ENCODE measurements at regions not wholly inside any gene's neighbourhood (a gene's known extent, or its start where the extent isn't known, plus 50 kb on each side); places are given as distances from the start of the nearest gene placed in this dataset.

DNA sequence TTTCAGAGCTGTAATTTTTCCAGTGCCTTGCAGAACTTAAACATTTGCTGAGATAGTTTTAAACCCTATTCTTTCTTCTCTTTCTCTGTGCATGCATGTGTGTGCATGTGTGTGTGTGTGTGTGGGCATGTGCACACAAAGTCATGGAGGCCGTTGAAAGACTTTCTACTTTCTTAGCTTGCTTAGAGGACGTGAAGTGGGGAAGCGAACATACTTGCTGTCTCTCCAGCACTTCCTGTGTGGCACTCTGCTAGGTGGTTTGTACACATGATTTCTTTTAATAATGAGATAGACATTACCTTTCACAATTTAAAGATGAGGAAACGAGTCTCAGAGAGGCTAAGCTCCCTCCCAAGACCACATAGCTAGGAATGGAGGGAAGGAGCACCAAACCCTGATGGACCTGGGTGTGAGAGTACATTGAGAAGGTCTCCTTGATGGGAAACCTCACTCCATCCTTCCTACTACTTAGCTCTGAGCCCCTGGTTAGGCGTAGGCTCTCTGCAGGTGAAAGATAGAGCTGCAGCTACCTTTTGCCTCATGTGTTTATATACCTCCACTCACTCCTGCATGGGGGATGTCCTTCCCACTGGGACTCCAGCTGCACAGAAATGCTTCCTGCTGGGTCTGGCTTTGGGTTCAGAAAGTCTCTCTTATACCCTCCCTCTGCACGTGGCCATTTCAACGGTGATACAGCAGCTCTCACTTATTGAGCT, 101.9 kb upstream of the USP24 start:
- in situ Hi-C loops (cut with MboI; ENCODE audit: low pct_unique_long_range_greater_than_20kb, low sequenced_read_pairs, unreplicated experiment): no loop called here
- TF ChIP-seq, protein P1, sequence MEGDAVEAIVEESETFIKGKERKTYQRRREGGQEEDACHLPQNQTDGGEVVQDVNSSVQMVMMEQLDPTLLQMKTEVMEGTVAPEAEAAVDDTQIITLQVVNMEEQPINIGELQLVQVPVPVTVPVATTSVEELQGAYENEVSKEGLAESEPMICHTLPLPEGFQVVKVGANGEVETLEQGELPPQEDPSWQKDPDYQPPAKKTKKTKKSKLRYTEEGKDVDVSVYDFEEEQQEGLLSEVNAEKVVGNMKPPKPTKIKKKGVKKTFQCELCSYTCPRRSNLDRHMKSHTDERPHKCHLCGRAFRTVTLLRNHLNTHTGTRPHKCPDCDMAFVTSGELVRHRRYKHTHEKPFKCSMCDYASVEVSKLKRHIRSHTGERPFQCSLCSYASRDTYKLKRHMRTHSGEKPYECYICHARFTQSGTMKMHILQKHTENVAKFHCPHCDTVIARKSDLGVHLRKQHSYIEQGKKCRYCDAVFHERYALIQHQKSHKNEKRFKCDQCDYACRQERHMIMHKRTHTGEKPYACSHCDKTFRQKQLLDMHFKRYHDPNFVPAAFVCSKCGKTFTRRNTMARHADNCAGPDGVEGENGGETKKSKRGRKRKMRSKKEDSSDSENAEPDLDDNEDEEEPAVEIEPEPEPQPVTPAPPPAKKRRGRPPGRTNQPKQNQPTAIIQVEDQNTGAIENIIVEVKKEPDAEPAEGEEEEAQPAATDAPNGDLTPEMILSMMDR (IDR thresholded peaks at IDR 0.05; ENCODE audit: extremely low read depth, insufficient read depth, missing control alignments): no peak
- DNase-seq (ENCODE audit: low spot score): no peak

DNA sequence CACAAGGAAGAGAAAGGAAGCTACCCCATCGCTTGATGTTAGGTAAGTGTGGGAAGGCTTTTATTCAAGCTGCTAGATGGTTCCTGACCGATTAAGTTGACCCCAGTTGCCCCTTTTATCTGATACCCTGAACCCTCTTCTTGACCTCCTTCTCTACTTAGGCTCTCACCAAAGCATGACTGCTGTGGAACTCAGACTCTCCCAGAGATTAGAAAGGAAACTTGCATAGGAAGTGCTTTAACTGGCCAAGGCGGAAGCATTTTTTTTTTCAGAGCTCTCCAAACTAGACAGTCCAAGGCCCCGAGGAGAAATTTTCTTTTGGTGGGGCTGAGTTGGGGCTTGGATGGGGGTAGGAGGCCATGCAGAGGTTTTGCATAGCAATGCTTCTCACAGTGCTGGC, 101.3 kb upstream of the USP24 start:
- DNase-seq (ENCODE audit: low spot score): no peak
- TF ChIP-seq, protein P1 (IDR thresholded peaks at IDR 0.05; ENCODE audit: extremely low read depth, insufficient read depth, missing control alignments): no peak
- in situ Hi-C loops (cut with MboI; ENCODE audit: low pct_unique_long_range_greater_than_20kb, low sequenced_read_pairs, unreplicated experiment): no loop called here

DNA sequence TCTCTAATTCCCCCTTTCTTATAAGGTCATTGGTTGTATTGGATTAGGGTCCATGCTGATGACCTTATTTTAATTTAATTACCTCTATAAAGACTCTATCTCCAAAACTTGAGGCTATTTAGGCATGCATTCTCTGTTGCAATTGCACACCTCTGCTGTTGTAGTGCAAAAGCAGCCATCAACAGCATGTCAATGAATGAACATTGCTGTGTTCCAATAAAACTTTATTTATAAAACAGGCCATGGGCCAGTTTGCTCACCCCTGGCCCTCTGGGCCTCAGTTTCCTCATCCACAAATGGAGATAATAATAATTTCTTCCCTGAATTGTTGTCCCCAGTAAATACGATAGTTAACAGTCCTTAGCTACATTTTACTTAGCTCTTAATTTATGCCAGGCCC, 100.4 kb upstream of the USP24 start:
- DNase-seq (ENCODE audit: low spot score): no peak
- TF ChIP-seq, protein P1 (IDR thresholded peaks at IDR 0.05; ENCODE audit: extremely low read depth, insufficient read depth, missing control alignments): no peak
- in situ Hi-C loops (cut with MboI; ENCODE audit: low pct_unique_long_range_greater_than_20kb, low sequenced_read_pairs, unreplicated experiment): no loop called here

DNA sequence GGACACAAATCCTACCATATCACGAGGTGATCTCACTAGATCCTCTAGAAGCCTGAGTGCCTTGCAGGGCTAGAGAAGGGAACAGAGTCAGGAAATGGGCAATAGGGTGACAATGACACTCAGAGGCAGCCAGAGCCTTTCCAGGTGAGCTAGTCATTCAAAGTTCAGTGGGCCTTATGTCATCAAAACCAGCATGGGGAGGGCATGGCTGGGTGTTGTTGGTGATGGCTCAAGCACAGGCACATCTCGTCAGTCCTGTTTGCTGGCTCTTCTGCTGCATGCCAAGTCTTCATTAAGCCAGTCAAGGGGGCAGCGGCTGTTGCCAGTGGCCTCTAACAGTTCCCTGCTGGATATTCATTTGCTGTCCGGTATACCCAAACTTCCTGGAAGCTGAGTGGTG, 99.6 kb upstream of the USP24 start:
- TF ChIP-seq, protein P1 (IDR thresholded peaks at IDR 0.05; ENCODE audit: extremely low read depth, insufficient read depth, missing control alignments): no peak
- DNase-seq (ENCODE audit: low spot score): no peak
- in situ Hi-C loops (cut with MboI; ENCODE audit: low pct_unique_long_range_greater_than_20kb, low sequenced_read_pairs, unreplicated experiment): no loop called here

- no peak for DNase-seq (ENCODE audit: low spot score)
- TF ChIP-seq, protein P1 (IDR thresholded peaks at IDR 0.05; ENCODE audit: extremely low read depth, insufficient read depth, missing control alignments): no peak
- in situ Hi-C loops (cut with MboI; ENCODE audit: low pct_unique_long_range_greater_than_20kb, low sequenced_read_pairs, unreplicated experiment): no loop called here
Measured at GRCh38 chr1:55313903-55314302, 98.7 kb upstream of the USP24 start.

DNA sequence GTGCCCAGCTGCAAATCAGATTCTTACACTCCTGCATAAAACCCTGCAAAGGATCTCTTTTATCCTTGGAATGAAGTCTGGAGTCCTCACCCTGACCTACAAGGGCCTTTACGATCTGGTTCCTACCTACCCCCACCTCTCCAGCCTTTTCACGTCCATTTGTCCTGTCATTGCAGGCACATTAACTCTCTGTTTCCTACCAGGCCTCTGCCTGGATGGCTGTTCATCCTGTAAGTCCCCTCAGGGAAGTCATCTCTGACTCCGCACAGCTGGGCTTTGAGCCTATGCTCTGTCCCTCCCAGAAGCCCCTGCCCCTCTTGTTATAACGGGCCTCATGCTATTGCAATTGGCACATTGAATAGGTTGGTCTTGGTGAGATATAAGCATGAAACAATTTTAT, 96.8 kb upstream of the USP24 start:
- in situ Hi-C loops (cut with MboI; ENCODE audit: low pct_unique_long_range_greater_than_20kb, low sequenced_read_pairs, unreplicated experiment): no loop called here
- TF ChIP-seq, protein P1 (IDR thresholded peaks at IDR 0.05; ENCODE audit: extremely low read depth, insufficient read depth, missing control alignments): no peak
- no peak for DNase-seq (ENCODE audit: low spot score)
